NCI-H1417 (cell line): ENCODE measurements at regions not wholly inside any gene's neighbourhood (a gene's known extent, or its start where the extent isn't known, plus 50 kb on each side); places are given as distances from the start of the nearest gene placed in this dataset.

Source experiments
- DNase-seq, 3 experiments: peaks; one replicate each; lab custom pipeline; 2025; lab: John Stamatoyannopoulos, UW

GRCh38 chr2:8334866-8335325 is 347.0 kb upstream of the ID2 start:
- DNase-seq: no peak

GRCh38 chr2:8335801-8336200 is 346.1 kb upstream of the ID2 start:
- no peak for DNase-seq

GRCh38 chr2:8337321-8337720 is 344.5 kb upstream of the ID2 start:
- DNase-seq: no peak

GRCh38 chr2:8342407-8342806 is 339.4 kb upstream of the ID2 start:
- no peak for DNase-seq

GRCh38 chr2:8343031-8343430 is 338.8 kb upstream of the ID2 start:
- DNase-seq: no peak

- no peak for DNase-seq
Observed at GRCh38 chr2:8344144-8345097, 337.4 kb upstream of the ID2 start.

GRCh38 chr2:8345200-8345599 is 336.7 kb upstream of the ID2 start:
- no peak for DNase-seq

GRCh38 chr2:8346208-8346607 is 335.6 kb upstream of the ID2 start:
- DNase-seq: no peak

- no peak for DNase-seq
Observed at GRCh38 chr2:8346706-8347430, 335.0 kb upstream of the ID2 start.

- DNase-seq: peak; percentile 27 to 91 (median 77)
Observed at GRCh38 chr2:8348911-8349310, 332.9 kb upstream of the ID2 start.

GRCh38 chr2:8352296-8352695 is 329.6 kb upstream of the ID2 start:
- no peak for DNase-seq

- no peak for DNase-seq
Observed at GRCh38 chr2:8352989-8353388, 328.9 kb upstream of the ID2 start.

GRCh38 chr2:8355102-8355859 is 326.6 kb upstream of the ID2 start:
- no peak for DNase-seq

- DNase-seq: no peak
Observed at GRCh38 chr2:8357738-8358518, 323.9 kb upstream of the ID2 start.

- no peak for DNase-seq
Observed at GRCh38 chr2:8361930-8362329, 319.9 kb upstream of the ID2 start.

- no peak for DNase-seq
Observed at GRCh38 chr2:8363161-8363560, 318.7 kb upstream of the ID2 start.

GRCh38 chr2:8364668-8365067 is 317.2 kb upstream of the ID2 start:
- DNase-seq: no peak

GRCh38 chr2:8365331-8365910 is 316.4 kb upstream of the ID2 start:
- DNase-seq: no peak

GRCh38 chr2:8367833-8368232 is 314.0 kb upstream of the ID2 start:
- peak in 1 of 3 experiments; percentile 56 for DNase-seq

- DNase-seq: no peak
Observed at GRCh38 chr2:8368463-8368862, 313.4 kb upstream of the ID2 start.

GRCh38 chr2:8369522-8369921 is 312.3 kb upstream of the ID2 start:
- DNase-seq: no peak
